ENCODE measurements at regions not wholly inside any gene's neighbourhood (a gene's known extent, or its start where the extent isn't known, plus 50 kb on each side); places are given as distances from the start of the nearest gene placed in this dataset.

GRCh38 chr2:150027164-150027563 lies 439.6 kb upstream of the MMADHC start:
- FAIRE-seq (no peak), DNase-seq (ENCODE audit: extremely low read depth in 1 of 4, low spot score in 3 of 4) (no peak), ATAC-seq (no peak)
- BruUV-seq (replicated peaks), result no TSS peak
- intact Hi-C loops (cut with micrococcal nuclease), result no loop called here
- Histone ChIP-seq H3K27ac (ENCODE audit: extremely low read depth, low read depth, low read length) (no peak overlapping the region), H3K9me3 (replicated peaks; ENCODE audit: control insufficient read depth, insufficient read depth, low read depth, low read length) (no peaks in the 10 kb centered on the region), H3K27me3 (ENCODE audit: control insufficient read depth in 2 of 2, insufficient read depth in 2 of 2, low read length in 2 of 2) (no peaks in the 10 kb centered on the region), H3K4me2 (ENCODE audit: insufficient read depth, low read length) (no peak overlapping the region), H3K4me3 (no peak overlapping the region), H2AFZ (ENCODE audit: low read depth, low read length) (no peak overlapping the region), H3K9me1 (ENCODE audit: control insufficient read depth, insufficient read depth, low read length) (no peaks in the 10 kb centered on the region), H3K4me1 (replicated peaks in 1 of 2; ENCODE audit: control insufficient read depth in 2 of 2, insufficient read depth in 2 of 2, low read length in 2 of 2) (no peaks in the 10 kb centered on the region), H4K20me1 (replicated peaks; ENCODE audit: control insufficient read depth, insufficient read depth, low read length) (no peaks in the 10 kb centered on the region), H3K79me2 (ENCODE audit: control insufficient read depth, insufficient read depth, low read length) (no peaks in the 10 kb centered on the region), H3K9ac (ENCODE audit: insufficient read depth in 1 of 2, low read depth in 2 of 2, low read length in 2 of 2) (no peak overlapping the region), H3K36me3 (ENCODE audit: control insufficient read depth, insufficient read depth, low read length) (no peaks in the 10 kb centered on the region)
- POLR2A ChIA-PET, result no interaction called here
- CTCF ChIA-PET (ENCODE audit: low intra/inter-chr PET ratio), result no interaction called here
- 2% methylated on average over 4 of the region's 4 CpGs for WGBS (ENCODE audit: insufficient coverage, low coverage, missing lambda C conversion rate)
- in situ Hi-C loops (cut with MboI), result no loop called here
- TF ChIP-seq ZBTB8A (IDR thresholded peaks at IDR 0.05; ENCODE audit: partially characterized antibody) (no peak), PATZ1 (CRISPR knock-in tag; IDR thresholded peaks at IDR 0.05; ENCODE audit: borderline replicate concordance) (no peak), MCM5 (IDR thresholded peaks at IDR 0.05; ENCODE audit: low read depth) (no peak), E2F3 (CRISPR knock-in tag; IDR thresholded peaks at IDR 0.05) (no peak), USF1 (CRISPR knock-in tag; IDR thresholded peaks at IDR 0.05) (no peak), BCLAF1 (IDR thresholded peaks at IDR 0.05; ENCODE audit: borderline replicate concordance in 1 of 2, control insufficient read depth in 1 of 2, low read depth in 2 of 2, low read length in 1 of 2) (no peak), MTA2 (IDR thresholded peaks at IDR 0.05; ENCODE audit: low read depth) (no peak), NCOA4 (IDR thresholded peaks at IDR 0.05; ENCODE audit: partially characterized antibody) (no peak), HDGF (IDR thresholded peaks at IDR 0.05) (no peak), ZNF124 (CRISPR knock-in tag; IDR thresholded peaks at IDR 0.05) (no peak), ZEB2 (IDR thresholded peaks at IDR 0.05) (no peak), TEAD4 (IDR thresholded peaks at IDR 0.05; ENCODE audit: low read length) (no peak), TEAD4 (CRISPR knock-in tag; IDR thresholded peaks at IDR 0.05; ENCODE audit: borderline replicate concordance) (no peak), DIDO1 (tag; IDR thresholded peaks at IDR 0.05; ENCODE audit: low read depth) (no peak), CBFA2T2 (conservative IDR thresholded peaks at IDR 0.05) (no peak), SAP30 (IDR thresholded peaks at IDR 0.05; ENCODE audit: borderline replicate concordance, insufficient read depth, low read depth, low read length, poor library complexity, severe bottlenecking) (no peak), HNRNPL (IDR thresholded peaks at IDR 0.05; ENCODE audit: low read depth, low read length) (no peak)

All from K562 (cell line).